ENCODE measurements at regions not wholly inside any gene's neighbourhood (a gene's known extent, or its start where the extent isn't known, plus 50 kb on each side); places are given as distances from the start of the nearest gene placed in this dataset.

- Histone ChIP-seq H3K9me3 (replicated peaks) (no peaks in the 10 kb centered on the region), H3K27me3 (replicated peaks) (no peaks in the 10 kb centered on the region), H3K27ac (no peak overlapping the region), H3K4me1 (replicated peaks) (peaks cover 13% of the 10 kb centered on the region), H3K36me3 (no peaks in the 10 kb centered on the region), H3K4me3 (no peak overlapping the region)
- DNase-seq (ENCODE audit: low read depth in 1 of 2, low spot score in 2 of 2), result no peak
Measured at GRCh38 chr2:215620528-215620927, 184.7 kb upstream of the FN1 start.

GRCh38 chr2:215619989-215620388 is 184.1 kb upstream of the FN1 start:
- H3K9me3 ChIP-seq (replicated peaks), result no peaks in the 10 kb centered on the region
- no peak overlapping the region for H3K27ac ChIP-seq
- DNase-seq (ENCODE audit: low read depth in 1 of 2, low spot score in 2 of 2), result no peak
- no peak overlapping the region for H3K4me3 ChIP-seq
- no peaks in the 10 kb centered on the region for H3K27me3 ChIP-seq (replicated peaks)
- no peaks in the 10 kb centered on the region for H3K36me3 ChIP-seq
- H3K4me1 ChIP-seq (replicated peaks), result peaks cover 13% of the 10 kb centered on the region

- Histone ChIP-seq H3K27ac (no peak overlapping the region), H3K4me1 (replicated peaks) (peaks cover 13% of the 10 kb centered on the region), H3K36me3 (no peaks in the 10 kb centered on the region), H3K4me3 (no peak overlapping the region), H3K9me3 (replicated peaks) (no peaks in the 10 kb centered on the region), H3K27me3 (replicated peaks) (no peaks in the 10 kb centered on the region)
- no peak for DNase-seq (ENCODE audit: low read depth in 1 of 2, low spot score in 2 of 2)
Measured at GRCh38 chr2:215619022-215619958, 183.4 kb upstream of the FN1 start.

GRCh38 chr2:215618145-215618544 is 182.3 kb upstream of the FN1 start:
- no peak overlapping the region for H3K27ac ChIP-seq
- H3K9me3 ChIP-seq (replicated peaks), result no peaks in the 10 kb centered on the region
- H3K27me3 ChIP-seq (replicated peaks), result no peaks in the 10 kb centered on the region
- H3K36me3 ChIP-seq, result no peaks in the 10 kb centered on the region
- no peak for DNase-seq (ENCODE audit: low read depth in 1 of 2, low spot score in 2 of 2)
- peaks cover 19% of the 10 kb centered on the region for H3K4me1 ChIP-seq (replicated peaks)
- no peak overlapping the region for H3K4me3 ChIP-seq

- no peaks in the 10 kb centered on the region for H3K36me3 ChIP-seq
- no peak for DNase-seq (ENCODE audit: low read depth in 1 of 2, low spot score in 2 of 2)
- H3K27me3 ChIP-seq (replicated peaks), result no peaks in the 10 kb centered on the region
- H3K9me3 ChIP-seq (replicated peaks), result no peaks in the 10 kb centered on the region
- no peak overlapping the region for H3K27ac ChIP-seq
- H3K4me3 ChIP-seq, result no peak overlapping the region
- peaks cover 20% of the 10 kb centered on the region for H3K4me1 ChIP-seq (replicated peaks)
Measured at GRCh38 chr2:215617060-215617824, 181.4 kb upstream of the FN1 start.

GRCh38 chr2:215615803-215616174 is 179.9 kb upstream of the FN1 start:
- Histone ChIP-seq H3K9me3 (replicated peaks) (no peaks in the 10 kb centered on the region), H3K4me1 (replicated peaks) (peaks cover 20% of the 10 kb centered on the region), H3K36me3 (no peaks in the 10 kb centered on the region), H3K27me3 (replicated peaks) (no peaks in the 10 kb centered on the region), H3K4me3 (no peak overlapping the region), H3K27ac (no peak overlapping the region)
- no peak for DNase-seq (ENCODE audit: low read depth in 1 of 2, low spot score in 2 of 2)

GRCh38 chr2:215615067-215615802 is 179.4 kb upstream of the FN1 start:
- no peak for DNase-seq (ENCODE audit: low read depth in 1 of 2, low spot score in 2 of 2)
- Histone ChIP-seq H3K27ac (no peak overlapping the region), H3K27me3 (replicated peaks) (no peaks in the 10 kb centered on the region), H3K4me3 (no peak overlapping the region), H3K36me3 (no peaks in the 10 kb centered on the region), H3K9me3 (replicated peaks) (no peaks in the 10 kb centered on the region), H3K4me1 (replicated peaks) (peaks cover 20% of the 10 kb centered on the region)

- Histone ChIP-seq H3K9me3 (replicated peaks) (no peaks in the 10 kb centered on the region), H3K4me3 (no peak overlapping the region), H3K27me3 (replicated peaks) (no peaks in the 10 kb centered on the region), H3K36me3 (no peaks in the 10 kb centered on the region), H3K27ac (no peak overlapping the region), H3K4me1 (replicated peaks) (peaks cover 17% of the 10 kb centered on the region)
- no peak for DNase-seq (ENCODE audit: low read depth in 1 of 2, low spot score in 2 of 2)
Measured at GRCh38 chr2:215614296-215614695, 178.4 kb upstream of the FN1 start.

GRCh38 chr2:215613888-215614287 is 178.0 kb upstream of the FN1 start:
- H3K9me3 ChIP-seq (replicated peaks), result no peaks in the 10 kb centered on the region
- H3K4me1 ChIP-seq (replicated peaks), result peaks cover 14% of the 10 kb centered on the region
- no peak overlapping the region for H3K4me3 ChIP-seq
- no peak overlapping the region for H3K27ac ChIP-seq
- no peaks in the 10 kb centered on the region for H3K36me3 ChIP-seq
- no peak for DNase-seq (ENCODE audit: low read depth in 1 of 2, low spot score in 2 of 2)
- no peaks in the 10 kb centered on the region for H3K27me3 ChIP-seq (replicated peaks)

GRCh38 chr2:215613280-215613679 is 177.4 kb upstream of the FN1 start:
- DNase-seq (ENCODE audit: low read depth in 1 of 2, low spot score in 2 of 2), result peak; percentile 49 to 66
- H3K27me3 ChIP-seq (replicated peaks), result no peaks in the 10 kb centered on the region
- peaks cover 14% of the 10 kb centered on the region for H3K4me1 ChIP-seq (replicated peaks)
- H3K4me3 ChIP-seq, result no peak overlapping the region
- H3K9me3 ChIP-seq (replicated peaks), result no peaks in the 10 kb centered on the region
- H3K36me3 ChIP-seq, result no peaks in the 10 kb centered on the region
- peak overlapping the region; percentile 17 for H3K27ac ChIP-seq

- Histone ChIP-seq H3K27me3 (replicated peaks) (no peaks in the 10 kb centered on the region), H3K27ac (peak overlapping the region; percentile 17; the same call in 1 of the 2 replicates), H3K4me1 (replicated peaks) (peaks cover 14% of the 10 kb centered on the region), H3K4me3 (no peak overlapping the region), H3K9me3 (replicated peaks) (no peaks in the 10 kb centered on the region), H3K36me3 (no peaks in the 10 kb centered on the region)
- no peak for DNase-seq (ENCODE audit: low read depth in 1 of 2, low spot score in 2 of 2)
Measured at GRCh38 chr2:215612786-215613185, 176.9 kb upstream of the FN1 start.

- DNase-seq (ENCODE audit: low read depth in 1 of 2, low spot score in 2 of 2), result no peak
- Histone ChIP-seq H3K4me1 (replicated peaks) (peaks cover 14% of the 10 kb centered on the region), H3K27me3 (replicated peaks) (no peaks in the 10 kb centered on the region), H3K9me3 (replicated peaks) (no peaks in the 10 kb centered on the region), H3K4me3 (no peak overlapping the region), H3K27ac (no peak overlapping the region), H3K36me3 (no peaks in the 10 kb centered on the region)
Measured at GRCh38 chr2:215611609-215612386, 175.9 kb upstream of the FN1 start.

All from SJSA1 (cell line).